Iris pigment epithelial cell (primary cell): ENCODE measurements at regions not wholly inside any gene's neighbourhood (a gene's known extent, or its start where the extent isn't known, plus 50 kb on each side); places are given as distances from the start of the nearest gene placed in this dataset.

Experiments
- DNase-seq: peaks from one replicate; pipeline ENCODE4 v3.0.0-alpha.2; 2011; ENCODE audit warnings: low read depth

DNA sequence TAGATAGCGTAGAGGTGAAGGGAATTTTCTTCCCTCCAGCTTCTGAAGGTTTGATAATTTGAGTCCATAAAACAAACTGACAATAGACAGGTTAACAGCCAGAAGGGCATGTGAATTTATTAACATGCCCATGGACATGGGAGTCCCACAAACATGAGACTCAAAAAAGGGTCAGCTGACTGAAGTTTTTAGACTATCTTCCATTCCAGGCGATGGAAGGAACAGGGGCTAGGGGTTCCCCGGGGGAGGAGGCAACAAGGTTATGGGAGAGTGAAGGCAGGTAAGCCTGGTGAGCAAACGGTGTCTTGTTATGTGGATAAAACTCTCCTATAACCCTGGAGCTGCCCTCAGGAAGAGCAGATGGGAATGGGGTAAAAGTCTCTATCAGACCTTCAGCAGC is 81.5 kb upstream of the SORBS2 start:
- DNase-seq, result no peak

GRCh38 chr4:185894481-185894880 is 82.5 kb upstream of the SORBS2 start:
- no peak for DNase-seq

DNA sequence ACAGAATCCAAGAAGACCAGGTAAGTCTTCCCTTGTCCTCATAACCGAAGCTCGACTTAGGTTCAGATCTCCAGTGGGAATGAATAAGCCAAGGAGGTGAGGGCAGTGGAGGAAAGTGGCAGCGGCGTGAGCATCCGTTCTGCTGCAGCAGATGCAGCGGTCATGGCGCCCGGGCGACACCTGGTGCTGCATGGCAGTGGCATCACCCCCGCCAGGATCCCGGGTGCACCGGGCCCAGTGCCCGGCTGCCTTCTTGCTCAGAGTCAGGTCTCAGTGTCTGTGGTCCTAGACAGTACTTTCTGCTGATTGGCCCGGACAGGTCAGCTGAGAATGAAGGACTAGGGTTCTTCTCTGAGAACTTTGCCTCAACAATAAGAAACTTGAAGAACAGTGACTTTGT is 83.4 kb upstream of the SORBS2 start:
- DNase-seq, result no peak

DNA sequence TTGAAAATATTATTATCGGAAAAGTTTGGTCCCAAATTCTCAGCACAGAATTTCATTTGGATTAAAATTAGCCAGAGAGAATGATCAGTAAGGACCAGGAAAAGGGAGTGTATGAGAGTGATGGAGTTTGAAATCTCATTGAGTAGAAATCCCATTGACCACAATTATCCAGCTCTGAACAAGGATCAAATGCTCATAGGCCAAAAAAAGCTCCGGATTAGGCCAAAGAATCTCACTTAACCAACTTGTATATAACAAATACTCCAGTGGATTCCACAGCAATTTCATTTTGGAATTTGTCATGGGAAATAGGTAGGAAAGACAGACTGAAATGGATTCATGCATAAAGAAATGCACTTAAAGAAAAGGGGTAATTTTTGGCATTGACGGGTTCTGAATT is 83.9 kb upstream of the SORBS2 start:
- DNase-seq, result no peak

DNA sequence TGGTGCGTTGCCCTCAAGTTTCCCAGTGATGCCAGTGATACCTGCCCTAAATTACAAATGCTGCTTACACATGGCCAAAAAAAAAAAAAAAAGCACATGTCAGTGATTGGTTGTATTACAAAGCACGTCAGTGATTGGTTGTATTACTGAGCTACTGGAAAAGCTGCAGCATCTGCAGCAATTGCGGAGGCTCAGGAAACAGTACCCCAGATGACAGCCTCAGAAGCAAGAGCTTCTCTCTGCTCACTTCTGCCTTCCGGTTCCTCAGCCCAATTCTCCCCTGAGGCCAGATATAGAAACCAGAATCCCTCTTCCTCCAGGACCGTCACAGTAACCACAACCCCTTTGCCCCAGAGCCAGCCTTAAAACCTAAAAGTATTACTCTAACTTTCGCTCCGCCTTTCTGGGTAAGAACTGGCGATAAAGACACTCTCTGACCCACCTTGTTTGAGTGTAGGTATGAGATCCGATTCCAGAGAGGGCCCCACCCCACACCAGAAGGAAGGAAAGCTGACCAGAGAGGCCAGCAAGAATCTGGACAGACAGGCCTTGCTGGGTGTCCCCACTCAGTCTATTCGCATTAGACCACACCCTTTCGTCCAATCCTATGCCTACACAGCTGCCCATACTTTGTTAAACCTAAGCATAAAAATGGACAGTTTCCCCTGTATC is 85.0 kb upstream of the SORBS2 start:
- DNase-seq, result no peak

DNA sequence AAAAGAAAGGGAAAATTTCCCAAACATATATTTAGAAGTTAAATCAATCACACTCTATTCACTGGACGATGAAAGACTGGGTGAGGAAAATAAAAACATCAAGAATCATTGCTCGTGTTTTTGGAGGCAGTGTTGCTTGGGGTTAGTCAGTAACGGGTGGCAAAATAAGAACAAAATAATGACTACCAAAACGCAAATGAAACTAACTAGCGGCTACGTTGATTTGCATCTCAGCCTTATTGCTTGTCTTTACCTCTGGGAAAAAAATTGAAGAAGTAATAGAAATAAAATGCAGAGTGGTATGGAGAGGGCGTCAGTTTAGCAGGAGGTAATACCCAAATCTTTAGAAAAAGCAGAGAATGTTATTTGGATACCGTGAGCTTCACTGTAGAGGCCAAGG is 86.4 kb upstream of the SORBS2 start:
- DNase-seq, result no peak

DNA sequence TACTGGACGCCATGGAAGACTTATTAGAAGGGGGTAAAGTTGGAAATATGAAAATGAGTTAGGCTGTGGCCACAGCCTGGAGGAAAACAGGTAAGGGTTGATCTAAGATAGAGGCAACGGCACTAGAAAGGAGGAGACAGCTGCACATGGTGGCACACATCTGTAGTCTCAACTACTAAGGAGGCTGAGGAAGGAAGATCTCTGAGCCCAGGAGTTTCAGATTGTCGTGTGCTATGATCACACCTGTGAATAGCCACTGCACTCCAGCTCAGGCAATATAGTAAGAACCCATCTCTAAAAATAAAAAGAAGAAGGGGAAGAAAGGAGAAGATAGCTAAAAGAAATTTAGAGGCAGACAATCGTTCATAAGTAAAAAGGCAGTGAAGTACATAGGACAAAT is 87.8 kb upstream of the SORBS2 start:
- no peak for DNase-seq

GRCh38 chr4:185902654-185903053 is 90.7 kb upstream of the SORBS2 start:
- DNase-seq, result no peak

GRCh38 chr4:185903205-185903604 is 91.2 kb upstream of the SORBS2 start:
- peak; percentile 10 for DNase-seq

- DNase-seq, result no peak
These were observed 92.4 kb upstream of the SORBS2 start for GRCh38 chr4:185904381-185904780.

- no peak for DNase-seq
These were observed 98.0 kb upstream of the SORBS2 start for GRCh38 chr4:185909972-185910371.

DNA sequence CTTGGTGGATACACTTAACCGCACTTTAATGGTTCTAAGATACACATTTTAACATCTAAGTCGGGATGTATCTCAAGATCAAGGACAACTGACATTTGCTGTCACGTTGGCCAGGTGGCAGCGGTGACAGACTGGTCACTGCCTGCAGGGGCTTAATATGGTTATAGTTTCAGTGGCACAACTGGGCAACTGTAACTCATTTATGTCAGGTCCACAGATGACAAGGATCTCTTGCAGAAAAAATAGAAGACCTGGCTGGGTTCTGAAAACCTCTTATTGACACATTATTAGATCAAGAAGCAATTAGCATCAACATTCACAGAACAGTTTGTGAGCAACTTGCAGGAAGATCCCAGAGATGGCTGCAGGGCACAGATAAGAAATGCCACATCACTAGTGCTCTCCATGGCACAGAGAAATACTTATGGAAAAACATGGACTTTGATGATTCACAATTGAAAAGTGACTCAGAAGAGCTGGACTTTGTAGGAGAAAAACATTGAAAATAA is 99.6 kb upstream of the SORBS2 start:
- peak; percentile 51 for DNase-seq

DNA sequence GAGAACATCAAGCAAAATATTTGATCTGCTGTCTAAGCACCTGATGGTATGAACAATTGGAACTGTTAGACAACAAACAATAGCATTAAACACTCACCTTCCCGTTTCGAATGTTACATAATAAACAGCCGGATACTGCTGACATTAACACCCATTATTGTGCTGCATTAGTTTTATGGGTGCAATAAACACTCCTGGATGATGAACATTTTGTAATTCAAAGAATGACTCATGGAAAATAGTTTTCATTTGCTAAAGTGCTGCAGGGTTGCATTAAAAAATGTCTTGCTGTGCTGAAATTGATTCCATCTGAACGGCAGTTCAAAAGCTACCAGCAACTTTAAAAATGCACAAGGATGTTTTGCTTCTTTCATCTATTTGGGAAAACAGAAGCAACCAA is 100.8 kb upstream of the SORBS2 start:
- peak; percentile 49 for DNase-seq

DNA sequence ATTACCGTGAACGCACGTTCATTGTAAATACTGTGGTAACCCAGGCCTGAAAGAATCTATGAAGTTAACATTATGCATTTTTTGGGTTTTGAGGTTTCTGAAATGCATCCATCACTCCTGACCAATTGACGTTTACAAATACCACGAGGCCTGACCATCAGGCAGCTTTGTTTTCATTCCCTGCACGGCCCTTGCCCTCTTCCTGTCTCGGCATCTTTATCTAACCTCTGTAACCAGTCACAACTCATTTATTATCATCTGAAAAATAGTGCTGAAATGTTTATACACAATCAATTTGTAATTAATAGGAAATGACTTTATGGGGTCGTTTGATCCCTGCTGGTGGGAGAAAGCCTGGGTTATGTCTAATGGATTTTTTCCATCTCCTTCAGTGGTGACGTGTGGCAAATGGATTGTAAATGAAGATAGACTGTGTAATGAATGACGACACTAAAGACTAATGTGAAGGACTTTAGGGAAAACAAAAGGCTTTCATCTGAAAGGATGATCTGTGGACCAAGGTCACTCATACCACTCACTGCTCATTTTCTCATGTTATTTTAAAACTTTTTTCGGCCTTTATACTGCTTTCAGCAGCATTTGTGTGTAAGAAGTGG is 102.7 kb upstream of the SORBS2 start:
- peak; percentile 95 for DNase-seq

DNA sequence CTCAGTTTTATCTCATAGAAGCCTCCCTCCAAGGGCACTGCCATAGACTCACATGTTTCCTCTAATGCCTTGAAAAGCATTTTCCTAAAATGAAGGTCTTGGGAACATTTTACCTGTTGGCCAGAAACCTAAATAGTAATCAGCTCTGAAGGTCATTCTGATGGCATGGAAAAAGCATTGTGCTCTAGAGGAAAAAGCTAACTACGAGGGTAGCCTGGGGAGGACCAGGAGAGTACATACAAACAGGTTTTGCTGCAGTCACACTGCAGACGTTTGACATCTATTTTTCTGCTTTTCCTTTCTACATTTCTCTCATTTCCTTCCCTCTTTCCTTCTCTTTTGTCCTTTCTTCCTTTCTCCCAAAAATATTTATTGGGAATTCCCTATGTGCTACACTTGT is 103.3 kb upstream of the SORBS2 start:
- DNase-seq, result no peak

DNA sequence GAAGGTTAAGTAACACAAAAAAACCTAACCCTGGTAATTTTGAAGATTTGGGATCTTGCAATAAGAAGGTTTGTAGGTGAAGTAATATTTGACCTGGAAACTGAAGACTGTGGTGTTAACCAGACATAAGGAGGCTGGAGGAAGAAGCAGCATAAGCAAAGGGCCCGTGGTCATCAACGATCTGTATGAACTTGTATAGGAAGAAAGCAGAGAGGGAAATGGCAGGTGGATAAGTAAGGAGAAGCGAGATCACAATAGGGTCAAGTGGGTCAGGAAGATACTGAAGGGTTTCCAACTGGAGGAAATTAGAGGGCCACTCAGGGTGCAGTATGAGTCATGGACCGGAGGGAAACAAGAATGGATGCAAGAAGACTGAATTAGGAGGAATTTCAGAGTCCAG is 103.8 kb upstream of the SORBS2 start:
- no peak for DNase-seq

GRCh38 chr4:185916231-185916630 is 104.2 kb upstream of the SORBS2 start:
- DNase-seq, result no peak

GRCh38 chr4:185916683-185917082 is 104.7 kb upstream of the SORBS2 start:
- no peak for DNase-seq

GRCh38 chr4:185919107-185919506 is 107.1 kb upstream of the SORBS2 start:
- no peak for DNase-seq

GRCh38 chr4:185920171-185920570 is 108.2 kb upstream of the SORBS2 start:
- DNase-seq, result peak; percentile 36

DNA sequence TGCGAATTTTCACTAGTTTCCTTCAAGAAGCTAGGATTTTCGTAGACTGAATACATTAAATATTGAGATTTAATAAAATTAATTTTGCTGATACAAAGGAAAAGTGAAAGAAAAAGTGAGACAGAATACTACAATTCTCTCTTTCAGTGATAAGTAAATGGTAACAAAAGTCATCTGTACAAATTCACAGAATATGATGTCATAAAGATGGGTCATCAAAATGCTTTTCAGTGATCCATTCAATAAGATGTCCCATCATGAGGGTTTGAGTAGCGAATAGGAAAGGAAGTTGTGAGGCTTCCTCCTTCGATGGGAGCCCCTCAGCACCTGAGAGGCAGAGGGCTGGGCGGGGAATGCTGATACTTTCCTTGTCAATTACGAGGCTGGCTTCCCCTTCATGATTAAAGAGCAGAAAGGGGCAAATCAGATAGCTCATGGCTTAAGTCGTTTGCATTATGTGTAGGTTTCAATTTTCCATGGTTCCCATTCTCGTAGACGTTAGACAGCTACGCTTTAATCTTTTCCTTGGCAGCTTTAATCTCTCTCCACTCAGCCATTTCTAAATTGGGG is 108.8 kb upstream of the SORBS2 start:
- DNase-seq, result no peak

GRCh38 chr4:185921583-185922555 is 109.9 kb upstream of the SORBS2 start:
- peak; percentile 27 for DNase-seq
